GM18511 (cell line): ENCODE measurements at regions not wholly inside any gene's neighbourhood (a gene's known extent, or its start where the extent isn't known, plus 50 kb on each side); places are given as distances from the start of the nearest gene placed in this dataset.

Experiments used
- ATAC-seq: cut with Tn5 transposase; IDR thresholded peaks from one replicate; pipeline ENCODE4 v1.9.1; 2021; ENCODE audit warnings: mild to moderate bottlenecking, moderate library complexity; ENCODE audit not compliant: unreplicated experiment

DNA sequence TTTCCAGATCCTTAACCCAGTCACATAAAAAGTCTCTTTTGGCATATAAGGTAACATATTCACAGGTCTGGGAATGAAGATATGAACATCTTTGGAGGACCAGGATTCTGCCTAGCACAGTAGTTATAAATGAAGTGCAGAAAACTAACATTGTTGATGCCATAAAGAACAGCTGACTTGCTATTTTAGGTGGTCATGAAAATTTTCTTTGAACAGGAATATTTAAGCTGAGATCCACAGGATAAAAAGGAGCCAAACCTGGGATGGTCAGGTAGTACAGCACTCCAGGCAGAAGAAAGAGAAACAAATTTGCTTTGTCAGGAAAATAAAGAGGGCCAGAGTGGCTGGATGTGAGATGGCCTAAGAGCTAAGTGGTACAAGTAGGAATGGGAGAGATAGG, 80.0 kb downstream of the CENPW start:
- no peak for ATAC-seq

DNA sequence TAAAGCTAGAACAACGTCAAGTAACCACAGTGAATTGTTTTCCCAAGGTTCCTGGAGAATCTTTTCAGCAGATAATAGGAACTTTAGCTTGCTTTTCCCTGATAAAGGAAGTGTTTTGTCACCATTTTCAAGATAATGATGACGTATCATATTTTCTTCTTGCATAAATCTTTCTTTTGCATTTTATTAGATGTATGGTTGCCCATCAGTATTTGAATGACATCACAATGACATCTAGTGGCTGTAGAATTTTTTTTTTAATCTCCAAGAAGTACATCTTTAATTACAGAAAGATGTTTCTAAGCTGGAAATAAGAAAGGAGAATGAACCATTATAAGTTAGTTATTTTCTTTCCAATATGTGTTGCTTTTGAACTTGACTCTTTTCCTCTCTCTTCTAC, 83.0 kb downstream of the CENPW start:
- no peak for ATAC-seq

DNA sequence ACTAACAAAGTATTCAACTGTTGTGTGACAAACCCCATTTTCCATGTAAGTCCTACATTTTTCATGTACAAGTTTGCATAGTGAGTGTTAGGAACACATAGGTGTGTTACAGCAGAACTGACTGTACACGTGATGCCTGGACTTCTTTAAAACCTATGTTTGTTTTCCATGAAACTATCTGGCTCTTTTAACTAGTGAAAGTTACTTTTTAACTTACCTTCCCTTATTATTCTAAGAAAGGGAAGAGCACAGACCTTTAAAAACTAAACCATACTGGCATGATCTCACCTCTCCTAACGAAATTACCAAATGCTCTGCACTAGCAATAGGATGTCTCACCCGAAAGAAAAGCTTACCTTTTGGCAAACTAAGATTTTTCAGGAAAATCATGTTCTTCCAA, 87.8 kb downstream of the CENPW start:
- ATAC-seq: no peak

DNA sequence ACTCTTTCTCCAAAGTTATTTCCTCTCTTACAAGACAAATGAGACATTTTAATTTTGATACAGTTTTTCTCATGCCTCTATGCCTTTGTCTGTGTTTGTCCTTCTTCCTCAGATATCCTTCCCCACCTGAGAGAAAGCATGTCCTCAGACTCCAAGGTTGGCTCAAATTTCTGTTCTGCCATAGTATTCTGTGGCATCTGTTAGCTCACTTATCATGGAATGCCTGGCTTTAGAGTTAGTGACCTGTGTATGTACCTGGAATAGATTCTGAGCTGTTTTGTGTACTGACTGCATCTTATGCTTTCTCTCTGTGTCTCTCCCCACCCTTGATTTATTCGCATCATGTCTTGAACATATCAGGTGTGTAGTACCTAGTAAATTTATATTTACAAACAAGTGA, 90.0 kb downstream of the CENPW start:
- no peak for ATAC-seq

DNA sequence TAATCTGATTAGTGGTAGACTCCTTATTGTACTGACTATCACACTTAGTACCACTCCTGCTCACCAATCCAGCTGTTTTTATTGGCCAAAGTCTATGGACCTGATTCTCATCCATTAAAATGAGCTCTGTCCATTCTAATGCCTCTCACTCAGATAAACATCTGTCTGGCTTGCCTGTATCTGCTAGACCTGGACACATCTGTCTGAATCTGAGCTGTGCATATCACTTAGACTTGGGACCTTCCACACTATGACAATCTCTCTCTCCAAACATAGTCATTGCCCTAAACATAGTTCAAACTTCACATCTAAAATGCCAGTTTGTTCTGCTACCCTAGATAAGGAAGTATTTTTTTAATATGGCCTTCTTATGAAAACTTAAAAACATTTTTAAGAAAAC, 92.6 kb downstream of the CENPW start:
- ATAC-seq: no peak

DNA sequence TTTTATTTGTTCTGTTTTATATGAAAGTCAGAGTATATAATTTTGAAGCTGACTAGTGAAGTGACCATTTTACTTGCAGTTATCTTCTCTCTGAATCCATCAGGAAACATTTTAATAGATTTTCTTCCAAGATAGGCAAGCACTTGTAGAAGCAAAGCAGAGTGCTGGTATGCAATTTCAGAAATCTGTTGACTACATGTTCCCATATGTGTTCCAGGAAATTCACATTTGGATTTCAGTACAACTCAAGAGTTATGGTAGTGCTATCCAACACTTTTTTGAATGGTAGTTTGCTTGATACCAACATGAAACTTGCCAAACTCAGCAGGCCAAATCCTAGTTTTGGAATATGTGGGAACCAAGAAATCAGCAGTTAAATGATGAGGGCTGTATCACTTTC, 94.0 kb downstream of the CENPW start:
- no peak for ATAC-seq

DNA sequence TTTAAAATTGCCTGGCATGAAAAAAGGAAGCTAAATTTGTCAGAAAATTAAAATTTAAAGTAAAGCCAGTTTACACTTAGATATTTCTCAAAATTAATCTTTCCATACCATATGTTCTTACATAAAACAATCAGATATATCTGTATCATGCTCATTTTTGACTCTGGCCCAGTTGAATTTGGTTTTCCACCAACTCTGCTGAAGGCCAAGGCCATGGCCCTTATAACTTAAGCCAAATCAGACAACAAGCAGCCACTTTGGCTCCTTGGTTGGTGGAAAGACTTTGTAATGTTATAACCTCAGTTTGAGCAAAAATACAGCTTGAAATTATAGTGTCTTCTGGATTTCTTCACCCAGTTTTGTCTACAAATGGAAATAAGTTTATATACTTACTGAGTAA, 97.3 kb downstream of the CENPW start:
- ATAC-seq: no peak

DNA sequence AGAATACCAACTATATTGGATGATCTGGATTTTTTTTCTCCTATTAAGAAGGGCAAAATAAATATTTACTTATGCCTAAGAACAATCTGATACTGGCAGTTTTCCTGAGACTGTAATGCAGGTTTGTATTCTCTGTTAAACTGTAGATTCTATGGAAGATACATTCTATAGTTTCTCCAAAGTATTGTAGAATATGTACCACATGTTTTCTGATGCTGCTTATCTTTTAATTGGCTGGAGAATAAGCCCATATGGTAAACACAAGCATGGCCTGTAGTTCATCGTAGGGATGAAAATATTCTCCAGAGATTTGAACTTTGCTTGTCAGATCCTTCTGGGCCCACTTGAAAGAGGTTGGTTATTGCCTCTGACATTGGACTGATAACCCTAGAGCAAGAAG, 99.1 kb downstream of the CENPW start:
- no peak for ATAC-seq

DNA sequence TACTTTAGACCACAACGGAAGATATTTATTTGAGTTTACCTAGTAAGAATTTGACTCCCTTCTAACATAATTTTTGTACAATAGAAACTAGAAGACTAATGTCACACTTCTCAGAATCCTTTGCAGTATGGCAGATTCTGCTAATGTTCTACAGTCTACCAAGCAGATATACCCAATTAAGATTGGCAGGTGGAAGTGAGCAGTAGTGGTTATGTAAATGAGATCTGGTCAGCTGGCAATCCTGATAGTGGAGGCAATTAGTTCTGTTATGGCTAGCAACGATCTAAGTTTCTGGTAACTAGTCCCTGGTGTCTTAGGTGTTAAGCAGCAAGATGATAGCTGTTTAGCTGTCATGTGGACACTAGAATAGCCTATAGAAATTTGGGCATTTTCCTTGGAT, 101.0 kb downstream of the CENPW start:
- peak; percentile 54 for ATAC-seq

DNA sequence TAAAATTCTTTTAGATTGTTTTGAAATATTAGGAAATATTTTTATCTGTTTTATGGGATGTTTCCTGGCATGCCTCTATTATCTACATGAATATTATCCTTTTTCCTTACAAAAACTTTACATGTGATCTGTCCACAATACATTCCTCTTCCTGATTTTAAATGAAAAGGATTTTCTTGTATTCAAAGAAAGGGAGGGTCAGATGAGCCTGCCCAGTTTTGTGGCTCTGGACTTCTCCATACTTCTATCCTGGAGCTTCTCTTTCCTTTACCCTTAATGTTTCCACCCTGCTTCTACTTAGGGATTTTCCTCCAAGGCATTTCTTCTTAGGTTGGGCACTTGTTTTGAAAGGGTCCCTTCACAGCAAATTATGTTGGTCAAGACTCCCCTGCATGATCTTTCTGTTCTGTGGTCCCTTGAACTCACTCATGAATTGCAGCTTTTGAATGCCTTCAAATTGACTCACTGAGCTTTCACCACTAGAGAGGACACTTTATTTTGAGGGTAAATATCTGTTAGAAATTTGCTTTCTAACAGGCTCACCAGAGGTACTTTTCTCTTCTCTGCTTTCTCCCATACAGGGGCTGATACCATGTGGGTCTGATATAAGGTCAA, 104.9 kb downstream of the CENPW start:
- ATAC-seq: no peak

DNA sequence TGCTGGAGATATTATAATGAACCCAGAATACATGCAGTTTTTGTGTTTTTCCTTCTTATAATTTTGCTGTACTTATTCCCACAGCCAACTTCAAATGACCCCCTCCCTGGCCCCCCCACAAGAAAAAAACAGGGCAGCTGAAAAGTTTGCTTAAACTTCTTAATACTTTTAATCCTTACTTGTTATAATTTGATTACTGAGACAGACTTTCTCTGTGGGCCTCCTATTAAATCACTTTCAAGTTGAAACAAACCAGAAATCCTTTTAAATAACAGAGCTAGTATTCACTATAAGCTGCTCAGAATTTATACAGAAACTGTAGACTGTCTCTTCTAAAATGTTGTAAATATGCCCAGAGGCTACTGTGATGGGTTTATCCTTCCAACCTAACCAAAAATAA, 106.3 kb downstream of the CENPW start:
- no peak for ATAC-seq

DNA sequence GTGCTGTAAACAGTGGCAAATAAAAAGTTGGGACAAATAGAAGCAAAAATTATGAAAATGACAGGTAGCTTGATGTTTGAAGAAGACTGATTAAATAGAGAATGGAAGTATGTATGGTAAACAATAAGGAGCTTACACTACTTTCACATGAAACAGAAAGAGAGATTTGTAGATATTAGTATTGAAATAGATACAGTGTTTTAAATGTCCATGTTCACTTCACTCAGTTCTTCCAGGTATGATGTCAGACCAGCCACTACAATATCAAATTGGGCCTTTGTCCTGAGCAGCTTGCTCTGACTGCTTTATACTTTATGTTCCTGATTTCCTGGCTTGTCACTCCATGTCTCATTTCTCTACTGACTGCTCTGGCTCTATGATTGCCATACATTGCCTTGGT, 107.5 kb downstream of the CENPW start:
- ATAC-seq: no peak

DNA sequence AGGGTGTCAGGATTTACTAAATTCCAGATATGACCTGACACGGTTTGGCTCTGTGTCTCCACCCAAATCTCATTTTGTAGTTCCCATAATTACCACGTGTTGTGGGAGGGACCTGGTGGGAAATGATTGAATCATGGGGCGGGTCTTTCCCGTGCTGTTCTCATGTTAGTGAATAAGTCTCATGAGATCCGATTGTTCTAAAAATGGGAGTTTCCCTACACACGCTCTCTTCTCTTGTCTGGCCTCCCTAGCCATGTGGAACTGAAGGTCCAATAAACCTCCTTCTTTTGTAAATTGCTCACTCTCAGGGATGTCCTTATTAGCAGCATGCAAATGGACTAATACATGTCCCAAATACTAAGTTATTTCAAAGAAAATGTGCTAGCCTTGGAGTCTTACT, 121.1 kb downstream of the CENPW start:
- ATAC-seq: no peak

DNA sequence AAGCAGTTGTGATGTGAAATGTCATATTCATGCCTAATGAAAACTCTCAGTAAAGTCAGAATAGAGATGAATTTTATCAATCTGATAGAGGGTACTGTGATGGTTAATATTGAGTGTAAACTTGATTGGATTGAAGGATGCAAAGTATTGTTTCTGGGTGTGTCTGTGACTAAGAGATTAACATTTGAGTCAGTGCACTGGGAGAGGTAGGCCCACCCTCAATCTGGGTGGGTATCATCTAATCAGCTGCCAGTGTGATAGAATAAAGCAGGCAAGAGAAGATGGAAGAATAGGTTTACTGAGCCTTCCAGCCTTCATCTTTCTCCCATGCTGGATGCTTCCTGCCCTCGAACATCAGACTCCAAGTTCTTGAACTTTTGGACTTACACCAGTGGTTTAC, 124.3 kb downstream of the CENPW start:
- ATAC-seq: no peak

DNA sequence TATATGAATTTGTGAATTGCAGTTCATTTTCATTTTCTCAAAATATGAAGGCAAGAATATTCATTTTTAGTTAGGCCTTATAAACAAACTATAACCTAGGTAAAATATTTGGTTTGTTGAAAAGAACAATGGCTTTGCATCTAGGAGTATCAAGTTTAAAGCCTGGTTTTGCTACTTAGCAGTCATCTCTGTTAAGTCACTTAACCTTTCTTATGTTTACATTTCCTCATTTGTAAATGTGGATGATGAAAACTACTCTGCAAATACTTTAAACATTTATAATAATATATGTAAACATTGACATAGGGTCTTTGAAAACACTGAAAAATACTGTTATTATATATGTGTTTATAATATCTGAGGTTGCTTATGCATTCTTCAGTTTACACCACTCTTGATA, 135.5 kb downstream of the CENPW start:
- ATAC-seq: no peak

DNA sequence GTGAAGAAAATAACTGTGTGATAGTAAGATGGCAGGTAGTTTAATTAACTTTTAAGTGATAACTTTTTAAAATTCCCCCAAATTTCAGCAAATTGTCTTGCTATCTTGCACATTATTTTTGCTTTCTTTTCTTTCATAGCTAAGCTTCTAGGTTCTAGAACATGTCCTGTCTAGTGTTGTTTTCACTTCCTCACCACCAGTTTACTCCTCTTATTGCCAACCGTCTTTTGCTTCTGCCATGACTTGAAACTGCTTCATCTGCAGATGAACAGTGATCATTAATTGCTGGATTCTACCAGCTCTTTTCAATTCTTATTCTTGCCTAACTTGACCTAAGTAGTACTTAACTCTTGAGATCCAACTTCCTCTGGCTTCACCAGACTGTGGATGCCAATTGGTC, 137.8 kb downstream of the CENPW start:
- no peak for ATAC-seq

DNA sequence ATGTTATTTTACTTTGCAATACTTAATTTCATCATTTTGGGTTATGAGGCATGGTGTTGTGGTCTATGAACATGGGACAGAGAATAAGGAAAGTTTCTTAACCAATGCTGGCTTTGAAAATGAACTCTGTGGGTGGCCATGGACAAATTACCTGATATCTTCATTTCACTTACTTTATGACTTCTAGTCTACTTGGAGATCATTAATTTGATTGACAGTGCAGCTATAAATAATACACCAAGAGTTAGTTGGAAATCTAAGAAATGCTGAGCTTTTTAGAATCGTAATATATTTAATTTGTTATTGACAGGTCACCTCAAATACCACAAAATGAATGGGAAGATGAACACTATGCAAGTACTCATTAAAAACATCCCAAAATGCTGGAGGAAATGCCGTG, 140.4 kb downstream of the CENPW start:
- no peak for ATAC-seq

DNA sequence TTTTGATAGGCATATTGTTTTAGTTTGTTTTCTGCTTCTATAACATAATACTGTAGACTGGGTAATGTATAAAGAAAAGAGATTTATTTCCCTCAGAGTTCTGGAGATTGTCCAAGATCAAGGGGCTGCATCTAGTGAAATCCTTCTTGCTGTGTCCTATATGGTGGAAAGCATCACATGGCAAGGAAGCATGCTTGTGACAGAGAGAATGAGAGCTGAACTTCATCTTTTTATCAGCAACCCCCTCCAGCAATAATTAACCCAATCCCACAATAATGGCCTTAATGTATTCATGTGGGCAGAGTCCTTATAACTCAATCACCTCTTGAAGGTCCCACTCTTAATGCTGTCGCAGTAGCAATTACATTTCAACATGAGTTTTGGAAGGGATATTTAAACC, 141.4 kb downstream of the CENPW start:
- ATAC-seq: no peak

DNA sequence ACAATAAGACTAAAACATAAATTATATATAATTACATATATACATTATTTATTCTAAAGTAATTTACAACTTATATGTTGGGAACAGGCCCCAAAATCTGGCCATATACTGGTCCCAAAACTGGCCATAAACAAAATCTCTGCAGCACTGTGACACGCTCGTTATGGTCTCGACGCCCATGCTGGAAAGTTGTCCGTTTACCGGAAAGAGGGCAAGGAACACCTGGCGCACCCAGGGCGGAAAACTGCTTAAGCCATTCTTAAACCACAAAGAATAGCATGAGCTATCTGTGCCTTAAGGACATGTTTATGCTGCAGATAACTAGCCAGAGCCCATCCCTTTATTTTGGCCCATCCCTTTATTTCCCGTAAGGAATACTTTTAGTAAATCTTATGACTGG, 164.9 kb downstream of the CENPW start:
- ATAC-seq: no peak

DNA sequence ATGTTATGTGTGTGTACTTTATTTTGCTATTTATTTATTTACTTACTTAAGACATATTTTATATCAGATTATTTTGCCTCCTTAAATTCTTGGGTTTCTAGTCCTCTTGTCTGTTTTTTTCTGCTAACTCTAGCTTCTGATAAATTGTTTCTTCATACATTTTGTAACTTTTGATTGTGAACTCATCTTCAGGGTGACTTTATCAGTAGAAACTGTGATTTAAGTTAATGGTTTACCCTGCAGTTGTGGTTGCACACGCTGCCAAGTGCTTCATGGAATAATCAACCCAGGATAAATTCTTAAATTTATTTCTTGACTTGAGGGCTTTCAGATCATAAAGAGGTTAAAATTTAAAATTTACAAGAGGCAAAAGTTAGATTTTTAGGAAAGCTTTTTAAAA, 173.3 kb downstream of the CENPW start:
- no peak for ATAC-seq

DNA sequence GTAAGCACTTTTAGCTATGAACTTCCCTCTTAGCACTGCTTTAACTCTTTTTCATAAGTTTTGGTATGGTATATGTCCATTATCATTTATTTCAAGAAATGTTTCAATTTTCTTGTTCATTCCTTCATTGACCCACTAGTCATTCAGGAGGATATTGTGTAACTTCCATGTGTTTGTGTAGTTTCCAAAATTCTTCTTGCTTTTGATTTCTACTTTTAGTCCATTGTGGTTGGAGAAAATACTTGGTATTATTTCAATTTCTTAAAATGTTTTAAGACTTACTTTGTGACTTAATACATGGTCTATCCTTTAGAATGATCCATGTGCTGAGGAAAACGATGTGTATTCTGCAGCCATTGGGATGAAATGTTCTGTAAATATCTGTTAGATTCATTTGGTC, 176.5 kb downstream of the CENPW start:
- ATAC-seq: no peak

DNA sequence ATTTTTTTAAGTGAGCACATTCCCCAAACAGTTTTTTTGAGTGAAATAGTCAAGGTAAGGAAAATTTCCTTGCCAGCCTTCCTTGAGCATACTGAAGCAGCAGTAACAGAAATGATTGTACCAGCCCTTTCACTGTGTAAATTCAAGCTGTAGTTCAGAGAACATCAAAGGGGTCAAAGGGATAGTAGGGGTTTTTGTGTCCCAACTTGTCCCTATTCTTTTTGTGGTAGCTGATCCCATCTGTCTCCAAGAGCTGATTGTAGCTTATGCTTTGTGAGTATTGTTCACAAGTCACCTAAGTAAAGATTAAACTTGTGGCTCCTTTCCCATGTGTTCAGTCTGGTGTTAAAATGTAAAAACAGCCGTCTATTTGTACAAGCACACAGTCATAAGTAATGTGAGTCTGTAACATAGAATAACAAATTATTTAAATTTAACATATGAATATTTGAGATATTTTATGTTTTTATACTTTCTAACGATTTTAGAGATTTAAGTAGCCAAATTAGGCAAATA, 185.0 kb downstream of the CENPW start:
- ATAC-seq: no peak

DNA sequence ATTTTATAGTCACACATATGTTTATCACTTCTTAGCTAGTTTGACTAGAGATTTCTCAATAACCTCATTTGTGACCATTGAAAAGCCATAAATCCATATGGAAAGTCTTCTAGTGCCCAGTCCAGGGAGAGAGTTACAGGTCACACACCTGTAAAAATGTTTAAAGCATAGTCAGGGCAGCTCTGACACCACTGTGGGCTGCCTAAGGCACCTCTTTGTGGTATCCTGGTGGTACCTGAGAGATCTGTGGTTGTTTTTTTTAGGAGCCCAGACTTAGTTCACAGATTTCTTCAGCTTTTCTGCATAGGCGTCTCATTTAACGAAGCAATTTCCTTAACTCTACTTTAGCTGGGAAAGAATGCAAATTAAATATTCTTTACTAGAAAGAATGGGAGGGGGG, 186.6 kb downstream of the CENPW start:
- no peak for ATAC-seq
